HEK293T (cell line): ENCODE measurements at regions not wholly inside any gene's neighbourhood (a gene's known extent, or its start where the extent isn't known, plus 50 kb on each side); places are given as distances from the start of the nearest gene placed in this dataset.
"Not testable (repeated sequence)": the region's sequence is repeated elsewhere in the genome, so short reads cannot be mapped to it uniquely, and the experiment has no call there.

ENCODE experiments used
- CTCF ChIA-PET: fragments of 350-600 bp; formaldehyde crosslinking; extraction: SDS; loops from one replicate; lab custom pipeline; 2021; ENCODE audit warnings: antibody characterized with exemption, inconsistent platforms; lab: Yijun Ruan, JAX
- POLR2A ChIA-PET: fragments of 350-600 bp; formaldehyde crosslinking; extraction: SDS; loops from one replicate; lab custom pipeline; 2020; ENCODE audit warnings: antibody characterized with exemption, inconsistent platforms; lab: Yijun Ruan, JAX
- DNase-seq: peaks from one replicate; pipeline ENCODE4 v3.0.0; 2012; ENCODE audit warnings: mixed read lengths; ENCODE audit errors: extremely low spot score
- ARNT ChIP-seq: fragments of 450-650 bp; IDR thresholded peaks from 2 replicates; pipeline ENCODE4 v1.6.1; 2017; ENCODE audit warnings: mild to moderate bottlenecking
- BHLHE40 ChIP-seq: fragments of 450-650 bp; IDR thresholded peaks from 2 replicates; pipeline ENCODE4 v1.6.1; 2016; ENCODE audit warnings: mild to moderate bottlenecking, moderate library complexity, borderline replicate concordance
- CTBP1 ChIP-seq: fragments of 450-650 bp; IDR thresholded peaks from 2 replicates; pipeline ENCODE4 v1.6.1; 2016; ENCODE audit warnings: borderline replicate concordance
- ELF4 ChIP-seq: fragments of 450-650 bp; IDR thresholded peaks from 2 replicates; pipeline ENCODE4 v1.6.1; 2017; ENCODE audit warnings: antibody characterized with exemption
- FOXA1 ChIP-seq: fragments of 450-650 bp; IDR thresholded peaks from 2 replicates; pipeline ENCODE4 v1.6.1; 2016; ENCODE audit warnings: mild to moderate bottlenecking
- FOXK2 ChIP-seq: fragments of 450-650 bp; IDR thresholded peaks from 2 replicates; pipeline ENCODE4 v1.6.1; 2016; ENCODE audit warnings: mild to moderate bottlenecking
- FOXM1 ChIP-seq: fragments of 450-650 bp; IDR thresholded peaks from 2 replicates; pipeline ENCODE4 v1.6.1; 2017; ENCODE audit warnings: mild to moderate bottlenecking, borderline replicate concordance
- HDGF ChIP-seq: fragments of 450-650 bp; IDR thresholded peaks from 2 replicates; pipeline ENCODE4 v1.6.1; 2017; ENCODE audit warnings: antibody characterized with exemption, borderline replicate concordance
- L3MBTL2 ChIP-seq: fragments of 450-650 bp; conservative IDR thresholded peaks from 2 replicates; pipeline ENCODE4 v1.6.1; 2016; ENCODE audit warnings: mild to moderate bottlenecking
- LEF1 ChIP-seq: fragments of 450-650 bp; IDR thresholded peaks from 2 replicates; pipeline ENCODE4 v1.6.1; 2017; ENCODE audit warnings: mild to moderate bottlenecking, borderline replicate concordance
- NFRKB ChIP-seq: fragments of 450-650 bp; IDR thresholded peaks from 2 replicates; pipeline ENCODE4 v1.6.1; 2016; ENCODE audit warnings: mild to moderate bottlenecking, moderate library complexity
- PKNOX1 ChIP-seq: fragments of 450-650 bp; IDR thresholded peaks from 2 replicates; pipeline ENCODE4 v1.6.1; 2016
- SP1 ChIP-seq: fragments of 450-650 bp; IDR thresholded peaks from 2 replicates; pipeline ENCODE4 v1.6.1; 2017
- SUZ12 ChIP-seq: fragments of 450-650 bp; IDR thresholded peaks from 2 replicates; pipeline ENCODE4 v1.6.1; 2016; ENCODE audit warnings: mild to moderate bottlenecking
- TARDBP ChIP-seq: fragments of 450-650 bp; IDR thresholded peaks from 2 replicates; pipeline ENCODE4 v1.6.1; 2016
- ZNF384 ChIP-seq: fragments of 450-650 bp; IDR thresholded peaks from 2 replicates; pipeline ENCODE4 v1.6.1; 2016

GRCh38 chr4:149199594-149199993, 616.0 kb downstream of the IQCM start:
- POLR2A ChIA-PET: no interaction called here
- CTCF ChIA-PET: no interaction called here
- no peak for TF ChIP-seq FOXA1
- DNase-seq: no peak

- ChIA-PET CTCF (no interaction called here), POLR2A (no interaction called here)
- TF ChIP-seq CTBP1 (no peak), ARNT (no peak), BHLHE40 (no peak), SUZ12 (no peak)
- DNase-seq: no peak
Observed at GRCh38 chr4:149194061-149194460, 621.6 kb downstream of the IQCM start.

- DNase-seq: no peak
- ChIA-PET POLR2A (no interaction called here), CTCF (no interaction called here)
- TF ChIP-seq BHLHE40 (no peak), HDGF (no peak), ZNF384 (no peak)
Observed at GRCh38 chr4:149187726-149188125, 627.9 kb downstream of the IQCM start.

- TF ChIP-seq HDGF: no peak
- no peak for TF ChIP-seq L3MBTL2
- TF ChIP-seq CTBP1: no peak
- TF ChIP-seq ELF4: no peak
- no peak for TF ChIP-seq FOXM1
- no peak for TF ChIP-seq LEF1
- TF ChIP-seq PKNOX1: no peak
- TF ChIP-seq BHLHE40: no peak
- no peak for TF ChIP-seq TARDBP
- no peak for TF ChIP-seq FOXK2
- no peak for TF ChIP-seq ARNT
- no peak for TF ChIP-seq SP1
- no peak for TF ChIP-seq SUZ12
- no peak for TF ChIP-seq NFRKB
- TF ChIP-seq FOXA1: no peak
- TF ChIP-seq ZNF384: no peak
- DNase-seq: no peak
- POLR2A ChIA-PET: no interaction called here
- CTCF ChIA-PET: no interaction called here
Observed at GRCh38 chr4:149183638-149184037, 632.0 kb downstream of the IQCM start.

- CTCF ChIA-PET, DNase-seq, POLR2A ChIA-PET: not testable (repeated sequence)
Observed at GRCh38 chr4:149181459-149181858, 634.2 kb downstream of the IQCM start.

GRCh38 chr4:149176039-149176438, 639.6 kb downstream of the IQCM start:
- CTCF ChIA-PET: no interaction called here
- no peak for TF ChIP-seq LEF1
- TF ChIP-seq FOXM1: no peak
- TF ChIP-seq L3MBTL2: no peak
- TF ChIP-seq SUZ12: no peak
- TF ChIP-seq TARDBP: no peak
- no peak for TF ChIP-seq ELF4
- no peak for TF ChIP-seq PKNOX1
- TF ChIP-seq FOXK2: no peak
- no peak for TF ChIP-seq NFRKB
- TF ChIP-seq ARNT: no peak
- TF ChIP-seq CTBP1: no peak
- POLR2A ChIA-PET: no interaction called here
- no peak for DNase-seq

GRCh38 chr4:149175549-149175948, 640.1 kb downstream of the IQCM start:
- no peak for TF ChIP-seq CTBP1
- TF ChIP-seq SUZ12: no peak
- no peak for TF ChIP-seq LEF1
- no peak for TF ChIP-seq FOXM1
- TF ChIP-seq TARDBP: no peak
- no peak for TF ChIP-seq ELF4
- TF ChIP-seq HDGF: no peak
- TF ChIP-seq ARNT: no peak
- no peak for TF ChIP-seq L3MBTL2
- no peak for TF ChIP-seq SP1
- no peak for TF ChIP-seq FOXA1

GRCh38 chr4:149173241-149174013, 642.2 kb downstream of the IQCM start:
- DNase-seq: no peak
- TF ChIP-seq HDGF (no peak), SUZ12 (no peak), L3MBTL2 (no peak), FOXK2 (no peak), ELF4 (no peak), LEF1 (no peak), SP1 (no peak), NFRKB (no peak)
- POLR2A ChIA-PET: no interaction called here
- CTCF ChIA-PET: no interaction called here

More at GRCh38 chr4:149175549-149175948, 640.1 kb downstream of the IQCM start:
- POLR2A ChIA-PET: no interaction called here
- CTCF ChIA-PET: no interaction called here
- DNase-seq: no peak
